Hematopoietic multipotent progenitor cell treated with erythropoietin and hydrocortisone succinate and interleukin-3 and kit ligand, for 15 days (in vitro differentiated cells): ENCODE measurements at regions not wholly inside any gene's neighbourhood (a gene's known extent, or its start where the extent isn't known, plus 50 kb on each side); places are given as distances from the start of the nearest gene placed in this dataset.

ENCODE experiments used
- DNase-seq: peaks from one replicate; pipeline ENCODE4 v3.0.0-alpha.2; 2015; ENCODE audit warnings: low spot score

DNA sequence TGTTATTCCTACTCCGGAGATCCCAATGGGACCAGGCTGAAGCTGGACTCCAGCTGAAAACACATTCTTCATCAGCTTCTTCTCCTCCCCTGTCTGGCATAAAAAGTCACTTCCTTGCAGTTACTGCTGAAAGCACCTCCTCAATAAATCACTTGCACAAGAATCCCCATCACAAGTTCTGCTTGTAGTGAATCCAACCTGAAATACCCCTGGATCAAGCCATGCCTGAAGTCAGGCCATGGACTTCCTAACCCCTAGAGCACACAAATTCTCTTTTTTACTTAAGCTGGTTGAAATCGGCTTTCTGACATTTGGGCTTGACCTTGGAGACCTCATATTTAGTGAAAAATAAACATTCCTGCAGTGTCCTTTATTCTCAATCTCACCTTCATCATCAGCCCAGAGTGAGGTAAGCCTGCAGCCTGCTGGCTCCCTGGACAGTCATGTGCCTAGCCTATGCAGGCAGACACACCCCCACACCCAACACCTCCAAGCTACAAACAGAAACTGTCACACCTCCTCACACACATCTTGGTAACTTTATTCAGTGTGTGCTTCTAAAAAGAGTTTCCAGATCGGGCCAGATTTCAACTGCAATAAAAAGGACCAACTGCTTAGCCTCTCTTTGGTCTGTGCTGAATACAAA, 51.5 kb upstream of the PTPRT start:
- DNase-seq = no peak
